ENCODE measurements at regions not wholly inside any gene's neighbourhood (a gene's known extent, or its start where the extent isn't known, plus 50 kb on each side); places are given as distances from the start of the nearest gene placed in this dataset.

GRCh38 chr20:34172926-34173325 is 60.9 kb upstream of the EIF2S2 start:
- TF ChIP-seq EP300 (IDR thresholded peaks at IDR 0.05), result no peak
- no peak for TF ChIP-seq CTCF (IDR thresholded peaks at IDR 0.05)
- TF ChIP-seq POLR2A (IDR thresholded peaks at IDR 0.05), result no peak

All from upper lobe of left lung (tissue), 4 donors.